Fibroblast of the aortic adventitia (primary cell): ENCODE measurements at regions not wholly inside any gene's neighbourhood (a gene's known extent, or its start where the extent isn't known, plus 50 kb on each side); places are given as distances from the start of the nearest gene placed in this dataset.
A peak's percentile ranks its signal among the peaks of the same experiment; 100 is the strongest.
"Not testable (repeated sequence)": the region's sequence is repeated elsewhere in the genome, so short reads cannot be mapped to it uniquely, and the experiment has no call there.

Experiments used
- DNase-seq: peaks from one replicate; pipeline ENCODE4 v3.0.0-alpha.2; 2010; ENCODE audit warnings: low read depth
- H3K4me3 ChIP-seq: 2 replicates; pipeline ENCODE4 v1.5.1; 2011; ENCODE audit warnings: low read depth, mild to moderate bottlenecking, control low read depth, low read length, moderate library complexity
- CTCF ChIP-seq: IDR thresholded peaks from 2 replicates; pipeline ENCODE4 v1.5.1; 2011; ENCODE audit warnings: mild to moderate bottlenecking, low read length, control low read depth, inconsistent platforms; ENCODE audit not compliant: insufficient read depth

- TF ChIP-seq CTCF: no peak
- no peak overlapping the region for H3K4me3 ChIP-seq
- DNase-seq: no peak
Observed at GRCh38 chr6:164078532-164079274, 664.2 kb downstream of the QKI start.

GRCh38 chr6:164076818-164077532, 662.5 kb downstream of the QKI start:
- not testable (repeated sequence) for DNase-seq, H3K4me3 ChIP-seq

GRCh38 chr6:164075981-164076615, 661.6 kb downstream of the QKI start:
- H3K4me3 ChIP-seq: no peak overlapping the region
- no peak for DNase-seq
- TF ChIP-seq CTCF: no peak

GRCh38 chr6:164072240-164072666, 657.7 kb downstream of the QKI start:
- TF ChIP-seq CTCF: no peak
- DNase-seq: no peak
- no peak overlapping the region for H3K4me3 ChIP-seq

- TF ChIP-seq CTCF: no peak
- DNase-seq: peak; percentile 51
- H3K4me3 ChIP-seq: no peak overlapping the region
Observed at GRCh38 chr6:164069350-164069990, 655.0 kb downstream of the QKI start.

- peak; percentile 12 for DNase-seq
- H3K4me3 ChIP-seq: no peak overlapping the region
- no peak for TF ChIP-seq CTCF
Observed at GRCh38 chr6:164068527-164068926, 654.0 kb downstream of the QKI start.

GRCh38 chr6:164066766-164067165, 652.2 kb downstream of the QKI start:
- no peak overlapping the region for H3K4me3 ChIP-seq
- no peak for DNase-seq
- TF ChIP-seq CTCF: no peak
